Fibroblast of mammary gland (primary cell): ENCODE measurements at regions not wholly inside any gene's neighbourhood (a gene's known extent, or its start where the extent isn't known, plus 50 kb on each side); places are given as distances from the start of the nearest gene placed in this dataset.

Experiments
- DNase-seq: peaks from one replicate; pipeline ENCODE4 v3.0.0-alpha.2; 2010; ENCODE audit warnings: low read depth
- H3K4me3 ChIP-seq: 2 replicates; pipeline ENCODE4 v1.5.1; 2011; ENCODE audit warnings: low read depth, mild to moderate bottlenecking, low read length, moderate library complexity; ENCODE audit not compliant: control insufficient read depth
- TF ChIP-seq, protein P1 (sequence below): conservative IDR thresholded peaks from 2 replicates; pipeline ENCODE4 v1.5.1; 2011; ENCODE audit warnings: low read depth, low read length, inconsistent platforms; ENCODE audit not compliant: control insufficient read depth, insufficient read depth

DNA sequence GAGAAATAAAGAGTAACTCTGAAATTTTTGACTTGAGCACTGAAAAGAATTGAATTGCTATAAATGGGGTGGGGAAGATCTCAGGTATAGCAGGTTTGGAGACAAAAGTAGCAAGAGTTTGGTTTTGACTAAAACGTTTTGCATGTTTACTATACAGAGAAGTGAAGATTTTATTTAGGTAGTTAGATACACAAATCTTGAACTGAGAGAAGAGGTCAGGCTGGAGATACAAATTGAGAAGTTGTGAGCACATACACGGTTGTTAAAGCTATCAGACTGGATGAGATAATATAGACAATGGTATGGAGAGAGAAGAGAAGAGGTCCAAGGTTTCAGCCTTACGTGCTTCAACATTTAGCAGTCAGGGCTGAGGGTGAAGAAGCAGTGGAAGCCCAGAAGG, 420.9 kb downstream of the FOXO1 start:
- TF ChIP-seq, protein P1, sequence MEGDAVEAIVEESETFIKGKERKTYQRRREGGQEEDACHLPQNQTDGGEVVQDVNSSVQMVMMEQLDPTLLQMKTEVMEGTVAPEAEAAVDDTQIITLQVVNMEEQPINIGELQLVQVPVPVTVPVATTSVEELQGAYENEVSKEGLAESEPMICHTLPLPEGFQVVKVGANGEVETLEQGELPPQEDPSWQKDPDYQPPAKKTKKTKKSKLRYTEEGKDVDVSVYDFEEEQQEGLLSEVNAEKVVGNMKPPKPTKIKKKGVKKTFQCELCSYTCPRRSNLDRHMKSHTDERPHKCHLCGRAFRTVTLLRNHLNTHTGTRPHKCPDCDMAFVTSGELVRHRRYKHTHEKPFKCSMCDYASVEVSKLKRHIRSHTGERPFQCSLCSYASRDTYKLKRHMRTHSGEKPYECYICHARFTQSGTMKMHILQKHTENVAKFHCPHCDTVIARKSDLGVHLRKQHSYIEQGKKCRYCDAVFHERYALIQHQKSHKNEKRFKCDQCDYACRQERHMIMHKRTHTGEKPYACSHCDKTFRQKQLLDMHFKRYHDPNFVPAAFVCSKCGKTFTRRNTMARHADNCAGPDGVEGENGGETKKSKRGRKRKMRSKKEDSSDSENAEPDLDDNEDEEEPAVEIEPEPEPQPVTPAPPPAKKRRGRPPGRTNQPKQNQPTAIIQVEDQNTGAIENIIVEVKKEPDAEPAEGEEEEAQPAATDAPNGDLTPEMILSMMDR, result no peak
- no peak overlapping the region for H3K4me3 ChIP-seq
- DNase-seq, result no peak

DNA sequence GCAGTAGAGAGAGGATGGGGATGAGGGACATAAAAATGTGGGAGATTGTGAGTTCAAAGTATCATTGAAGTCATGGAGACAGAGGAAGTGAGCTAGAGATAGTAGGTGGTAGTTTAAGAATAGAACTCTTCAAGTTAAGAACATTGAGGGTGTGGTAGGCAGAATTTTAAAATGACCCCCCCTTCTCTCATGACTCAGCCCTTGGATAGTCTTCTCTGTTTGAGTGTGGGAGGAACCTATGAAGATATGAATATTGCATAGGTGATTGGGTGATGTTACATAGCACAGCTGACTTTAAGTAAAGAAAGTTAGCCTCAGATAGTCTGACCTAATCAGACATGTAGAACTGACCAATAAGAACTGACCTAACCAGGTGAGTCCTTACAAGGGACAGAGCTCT, 418.6 kb downstream of the FOXO1 start:
- TF ChIP-seq, protein P1, result no peak
- no peak overlapping the region for H3K4me3 ChIP-seq
- peak; percentile 60 for DNase-seq

DNA sequence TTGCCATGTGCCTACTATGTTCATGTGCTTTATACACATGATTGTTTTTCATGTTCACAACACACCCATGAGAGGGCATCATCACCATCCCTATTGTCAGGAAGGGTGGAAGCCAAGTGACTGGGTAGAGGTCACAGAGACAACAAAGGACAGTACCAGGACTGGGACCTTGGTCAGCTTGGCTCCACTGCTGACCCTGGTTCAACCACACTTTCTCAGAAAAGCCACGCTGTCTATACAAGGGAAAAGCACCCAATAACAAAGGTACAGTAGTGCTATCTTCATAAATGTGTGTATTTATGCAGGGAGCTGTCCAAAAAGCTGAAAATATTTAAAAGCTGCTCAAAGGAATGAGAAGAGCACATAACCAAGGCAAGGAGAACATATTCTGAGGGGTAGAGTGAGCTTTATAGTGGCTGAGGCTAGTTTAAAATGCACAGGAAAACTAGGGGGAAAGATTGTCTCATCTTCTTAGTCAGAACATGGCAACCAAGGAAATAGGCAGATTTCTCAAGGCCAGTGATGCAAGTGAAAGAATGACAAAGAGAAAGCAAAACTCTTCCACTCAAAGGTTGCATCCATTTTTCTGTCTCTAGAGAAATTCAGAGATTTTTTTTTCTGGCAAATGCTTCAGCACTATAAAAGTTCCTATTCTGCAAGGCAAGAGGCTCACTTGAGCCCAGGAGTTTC, 415.0 kb downstream of the FOXO1 start:
- TF ChIP-seq, protein P1, result no peak
- H3K4me3 ChIP-seq, result no peak overlapping the region
- DNase-seq, result peak; percentile 74

DNA sequence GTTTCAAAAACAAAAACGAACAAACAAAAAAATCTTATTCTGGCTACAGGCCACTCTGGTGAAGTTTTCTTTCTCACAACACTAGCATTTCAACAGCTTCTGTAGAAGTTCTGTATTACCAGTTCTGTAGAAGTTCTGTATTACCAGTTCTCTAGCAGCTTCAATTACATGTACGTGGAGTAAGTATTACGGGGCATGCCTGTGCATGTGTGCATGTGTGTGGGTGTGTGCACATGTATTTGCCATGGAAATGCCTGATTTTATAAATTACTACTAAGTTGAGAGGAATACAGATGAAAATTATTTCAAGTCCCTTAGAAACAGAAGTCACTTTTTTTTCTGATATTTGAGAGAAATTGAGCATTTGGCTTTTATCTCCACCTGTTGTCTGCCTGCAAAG, 414.2 kb downstream of the FOXO1 start:
- no peak overlapping the region for H3K4me3 ChIP-seq
- no peak for DNase-seq
- TF ChIP-seq, protein P1, result no peak

DNA sequence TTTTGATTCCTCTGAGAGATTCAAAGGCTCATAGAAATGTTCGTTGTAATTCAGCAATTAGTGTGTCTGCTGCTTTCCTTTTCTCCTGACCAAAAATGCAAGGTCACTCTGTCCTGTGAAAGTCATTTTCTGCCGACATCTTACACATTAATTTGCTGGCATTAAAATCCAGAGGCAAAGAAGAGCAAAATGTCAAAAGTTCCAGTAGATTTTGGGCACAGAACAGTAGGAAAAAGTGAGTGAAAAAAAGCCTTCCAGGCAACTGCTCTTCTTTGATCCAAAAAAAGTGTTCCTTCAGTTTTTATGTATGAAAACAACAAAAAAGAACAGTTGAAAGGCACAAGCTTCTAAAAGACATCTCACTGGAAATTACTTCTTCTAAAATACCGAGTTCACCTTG, 413.8 kb downstream of the FOXO1 start:
- H3K4me3 ChIP-seq, result no peak overlapping the region
- TF ChIP-seq, protein P1, result no peak
- DNase-seq, result no peak

DNA sequence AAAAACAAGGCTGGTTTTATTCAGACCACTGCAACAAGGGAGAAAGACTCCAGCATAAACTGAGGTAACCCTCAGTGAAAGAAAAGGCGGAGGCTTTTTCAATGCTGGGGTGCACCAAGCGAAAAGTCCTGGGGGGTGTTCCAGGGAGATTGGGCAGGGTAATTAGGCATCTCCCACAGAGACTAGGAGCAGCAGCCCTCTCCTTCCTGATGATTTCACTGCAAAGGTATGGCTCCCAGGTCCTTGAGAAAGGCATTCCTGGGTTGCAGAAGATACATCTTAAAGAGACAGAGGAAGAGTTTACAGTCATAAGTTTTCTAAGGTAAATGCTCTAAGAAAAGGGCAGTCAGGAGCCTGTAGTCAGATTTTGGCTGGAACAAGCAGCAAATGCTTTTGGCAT, 412.0 kb downstream of the FOXO1 start:
- no peak overlapping the region for H3K4me3 ChIP-seq
- no peak for DNase-seq
- TF ChIP-seq, protein P1, result no peak

DNA sequence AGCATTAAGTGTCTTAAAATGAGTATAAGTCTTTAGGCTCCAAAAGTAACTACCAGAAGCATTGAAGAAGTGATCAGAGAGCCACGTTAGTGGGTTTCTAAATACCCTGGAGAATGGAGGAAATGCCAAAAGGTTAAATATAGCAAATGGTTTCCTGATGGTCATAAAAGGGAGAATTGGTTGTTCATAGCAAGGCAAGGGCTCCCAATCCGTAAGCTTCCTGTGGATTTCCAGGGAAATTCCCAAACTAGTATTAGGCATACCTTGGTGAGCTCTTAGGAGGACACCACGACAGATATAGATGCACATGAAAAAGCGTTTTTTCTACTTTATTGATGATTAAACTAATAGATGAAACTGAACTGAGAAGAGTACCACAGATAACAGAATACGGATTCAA, 410.9 kb downstream of the FOXO1 start:
- no peak overlapping the region for H3K4me3 ChIP-seq
- DNase-seq, result no peak
- TF ChIP-seq, protein P1, result no peak
